ENCODE measurements at regions not wholly inside any gene's neighbourhood (a gene's known extent, or its start where the extent isn't known, plus 50 kb on each side); places are given as distances from the start of the nearest gene placed in this dataset.

DNA sequence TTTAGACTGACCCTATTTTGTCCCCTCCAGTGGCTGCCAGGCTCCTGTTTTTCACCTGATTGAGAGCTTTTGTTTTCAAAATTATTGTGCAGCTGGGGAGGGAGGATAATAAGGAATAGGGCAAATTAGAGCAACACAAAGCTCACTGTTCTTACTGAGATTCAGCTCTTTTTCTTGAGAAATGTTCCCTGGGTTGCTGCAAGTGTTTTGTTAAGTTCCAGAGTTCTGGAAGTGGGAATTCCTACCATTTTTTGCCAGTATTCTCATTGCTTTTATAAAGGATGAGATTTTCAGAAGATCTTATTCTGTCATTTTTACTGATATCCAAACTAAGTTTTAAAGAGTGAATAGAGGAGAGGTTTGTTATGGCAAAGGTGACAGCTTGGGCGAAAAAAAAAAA is 417.7 kb downstream of the SIPA1L2 start:
- CTCF ChIA-PET, result interaction anchor here (0.8 to 2.1 kb wide), 5 partner anchors 13 to 415 kb away, joined by 3 to 15 read pairs (median 4); no protein-coding TSS in a partner anchor

DNA sequence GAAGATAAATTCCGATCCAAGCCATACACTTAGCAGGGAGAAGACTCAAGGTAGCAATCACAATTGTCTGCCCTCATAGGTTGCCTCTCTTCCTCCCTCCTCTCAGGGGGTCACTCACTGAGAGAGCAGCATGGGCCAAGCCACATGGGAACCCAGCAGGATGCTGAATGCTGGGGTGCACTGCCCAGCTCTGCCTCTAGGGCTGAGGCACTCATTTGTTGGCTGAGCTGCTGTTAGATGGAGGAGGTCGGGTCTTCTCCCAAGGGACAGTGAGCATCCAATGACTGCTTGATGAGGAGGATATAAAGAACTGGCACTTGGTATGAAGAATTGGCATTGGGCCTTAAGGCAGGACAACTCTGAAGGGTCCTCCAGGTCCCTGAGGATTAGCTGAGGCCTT is 418.8 kb downstream of the SIPA1L2 start:
- Mint-ChIP-seq H3K4me1 (peaks cover 18% of the 10 kb centered on the region), H3K36me3 (peaks cover 16% of the 10 kb centered on the region), H3K4me3 (no peak overlapping the region), H3K27ac (no peak overlapping the region), H3K9me3 (no peaks in the 10 kb centered on the region), H3K27me3 (ENCODE audit: low read depth) (peaks cover 31% of the 10 kb centered on the region)
- POLR2A ChIA-PET, result no interaction called here
- DNase-seq (ENCODE audit: low spot score), result peak; percentile 69
- peak; percentile 100 for ATAC-seq
- CTCF ChIA-PET, result interaction anchor here (0.6 to 2.1 kb wide), 11 partner anchors 15 to 416 kb away, joined by 3 to 15 read pairs (median 4); no protein-coding TSS in a partner anchor
- TF ChIP-seq ZNF423 (CRISPR knock-in tag; IDR thresholded peaks at IDR 0.05) (peak; percentile 87), ZBTB21 (CRISPR knock-in tag; IDR thresholded peaks at IDR 0.05; ENCODE audit: borderline replicate concordance) (no peak), TCF7 (CRISPR knock-in tag; IDR thresholded peaks at IDR 0.05; ENCODE audit: low read depth) (no peak), NR2C2 (CRISPR knock-in tag; IDR thresholded peaks at IDR 0.05) (no peak)
- TF ChIP-seq, protein P1, sequence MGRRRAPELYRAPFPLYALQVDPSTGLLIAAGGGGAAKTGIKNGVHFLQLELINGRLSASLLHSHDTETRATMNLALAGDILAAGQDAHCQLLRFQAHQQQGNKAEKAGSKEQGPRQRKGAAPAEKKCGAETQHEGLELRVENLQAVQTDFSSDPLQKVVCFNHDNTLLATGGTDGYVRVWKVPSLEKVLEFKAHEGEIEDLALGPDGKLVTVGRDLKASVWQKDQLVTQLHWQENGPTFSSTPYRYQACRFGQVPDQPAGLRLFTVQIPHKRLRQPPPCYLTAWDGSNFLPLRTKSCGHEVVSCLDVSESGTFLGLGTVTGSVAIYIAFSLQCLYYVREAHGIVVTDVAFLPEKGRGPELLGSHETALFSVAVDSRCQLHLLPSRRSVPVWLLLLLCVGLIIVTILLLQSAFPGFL (CRISPR knock-in tag; IDR thresholded peaks at IDR 0.05; ENCODE audit: borderline replicate concordance), result no peak
- TF ChIP-seq, protein P2, sequence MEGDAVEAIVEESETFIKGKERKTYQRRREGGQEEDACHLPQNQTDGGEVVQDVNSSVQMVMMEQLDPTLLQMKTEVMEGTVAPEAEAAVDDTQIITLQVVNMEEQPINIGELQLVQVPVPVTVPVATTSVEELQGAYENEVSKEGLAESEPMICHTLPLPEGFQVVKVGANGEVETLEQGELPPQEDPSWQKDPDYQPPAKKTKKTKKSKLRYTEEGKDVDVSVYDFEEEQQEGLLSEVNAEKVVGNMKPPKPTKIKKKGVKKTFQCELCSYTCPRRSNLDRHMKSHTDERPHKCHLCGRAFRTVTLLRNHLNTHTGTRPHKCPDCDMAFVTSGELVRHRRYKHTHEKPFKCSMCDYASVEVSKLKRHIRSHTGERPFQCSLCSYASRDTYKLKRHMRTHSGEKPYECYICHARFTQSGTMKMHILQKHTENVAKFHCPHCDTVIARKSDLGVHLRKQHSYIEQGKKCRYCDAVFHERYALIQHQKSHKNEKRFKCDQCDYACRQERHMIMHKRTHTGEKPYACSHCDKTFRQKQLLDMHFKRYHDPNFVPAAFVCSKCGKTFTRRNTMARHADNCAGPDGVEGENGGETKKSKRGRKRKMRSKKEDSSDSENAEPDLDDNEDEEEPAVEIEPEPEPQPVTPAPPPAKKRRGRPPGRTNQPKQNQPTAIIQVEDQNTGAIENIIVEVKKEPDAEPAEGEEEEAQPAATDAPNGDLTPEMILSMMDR (IDR thresholded peaks at IDR 0.05), result peak; percentile 59
- TF ChIP-seq, protein P3, sequence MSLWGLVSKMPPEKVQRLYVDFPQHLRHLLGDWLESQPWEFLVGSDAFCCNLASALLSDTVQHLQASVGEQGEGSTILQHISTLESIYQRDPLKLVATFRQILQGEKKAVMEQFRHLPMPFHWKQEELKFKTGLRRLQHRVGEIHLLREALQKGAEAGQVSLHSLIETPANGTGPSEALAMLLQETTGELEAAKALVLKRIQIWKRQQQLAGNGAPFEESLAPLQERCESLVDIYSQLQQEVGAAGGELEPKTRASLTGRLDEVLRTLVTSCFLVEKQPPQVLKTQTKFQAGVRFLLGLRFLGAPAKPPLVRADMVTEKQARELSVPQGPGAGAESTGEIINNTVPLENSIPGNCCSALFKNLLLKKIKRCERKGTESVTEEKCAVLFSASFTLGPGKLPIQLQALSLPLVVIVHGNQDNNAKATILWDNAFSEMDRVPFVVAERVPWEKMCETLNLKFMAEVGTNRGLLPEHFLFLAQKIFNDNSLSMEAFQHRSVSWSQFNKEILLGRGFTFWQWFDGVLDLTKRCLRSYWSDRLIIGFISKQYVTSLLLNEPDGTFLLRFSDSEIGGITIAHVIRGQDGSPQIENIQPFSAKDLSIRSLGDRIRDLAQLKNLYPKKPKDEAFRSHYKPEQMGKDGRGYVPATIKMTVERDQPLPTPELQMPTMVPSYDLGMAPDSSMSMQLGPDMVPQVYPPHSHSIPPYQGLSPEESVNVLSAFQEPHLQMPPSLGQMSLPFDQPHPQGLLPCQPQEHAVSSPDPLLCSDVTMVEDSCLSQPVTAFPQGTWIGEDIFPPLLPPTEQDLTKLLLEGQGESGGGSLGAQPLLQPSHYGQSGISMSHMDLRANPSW (CRISPR knock-in tag; conservative IDR thresholded peaks at IDR 0.05; ENCODE audit: low read depth), result no peak

More for the DNA sequence above, 417.7 kb downstream of the SIPA1L2 start:
- POLR2A ChIA-PET, result no interaction called here
- H3K27me3 Mint-ChIP-seq (ENCODE audit: low read depth), result peaks cover 38% of the 10 kb centered on the region
- TF ChIP-seq NFE2L1 (CRISPR knock-in tag; IDR thresholded peaks at IDR 0.05) (no peak), FOXP1 (CRISPR knock-in tag; IDR thresholded peaks at IDR 0.05; ENCODE audit: borderline replicate concordance) (no peak), NR1H2 (CRISPR knock-in tag; IDR thresholded peaks at IDR 0.05) (no peak), NR3C1 (CRISPR knock-in tag; conservative IDR thresholded peaks at IDR 0.05; ENCODE audit: low read depth) (no peak), GRHL2 (CRISPR knock-in tag; IDR thresholded peaks at IDR 0.05; ENCODE audit: insufficient replicate concordance, severe bottlenecking) (no peak), MYBL2 (CRISPR knock-in tag; IDR thresholded peaks at IDR 0.05) (no peak)
- TF ChIP-seq, protein P4, sequence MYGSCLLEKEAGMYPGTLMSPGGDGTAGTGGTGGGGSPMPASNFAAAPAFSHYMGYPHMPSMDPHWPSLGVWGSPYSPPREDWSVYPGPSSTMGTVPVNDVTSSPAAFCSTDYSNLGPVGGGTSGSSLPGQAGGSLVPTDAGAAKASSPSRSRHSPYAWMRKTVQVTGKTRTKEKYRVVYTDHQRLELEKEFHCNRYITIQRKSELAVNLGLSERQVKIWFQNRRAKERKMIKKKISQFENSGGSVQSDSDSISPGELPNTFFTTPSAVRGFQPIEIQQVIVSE (CRISPR knock-in tag; IDR thresholded peaks at IDR 0.05; ENCODE audit: borderline replicate concordance), result no peak
- TF ChIP-seq, protein P5, sequence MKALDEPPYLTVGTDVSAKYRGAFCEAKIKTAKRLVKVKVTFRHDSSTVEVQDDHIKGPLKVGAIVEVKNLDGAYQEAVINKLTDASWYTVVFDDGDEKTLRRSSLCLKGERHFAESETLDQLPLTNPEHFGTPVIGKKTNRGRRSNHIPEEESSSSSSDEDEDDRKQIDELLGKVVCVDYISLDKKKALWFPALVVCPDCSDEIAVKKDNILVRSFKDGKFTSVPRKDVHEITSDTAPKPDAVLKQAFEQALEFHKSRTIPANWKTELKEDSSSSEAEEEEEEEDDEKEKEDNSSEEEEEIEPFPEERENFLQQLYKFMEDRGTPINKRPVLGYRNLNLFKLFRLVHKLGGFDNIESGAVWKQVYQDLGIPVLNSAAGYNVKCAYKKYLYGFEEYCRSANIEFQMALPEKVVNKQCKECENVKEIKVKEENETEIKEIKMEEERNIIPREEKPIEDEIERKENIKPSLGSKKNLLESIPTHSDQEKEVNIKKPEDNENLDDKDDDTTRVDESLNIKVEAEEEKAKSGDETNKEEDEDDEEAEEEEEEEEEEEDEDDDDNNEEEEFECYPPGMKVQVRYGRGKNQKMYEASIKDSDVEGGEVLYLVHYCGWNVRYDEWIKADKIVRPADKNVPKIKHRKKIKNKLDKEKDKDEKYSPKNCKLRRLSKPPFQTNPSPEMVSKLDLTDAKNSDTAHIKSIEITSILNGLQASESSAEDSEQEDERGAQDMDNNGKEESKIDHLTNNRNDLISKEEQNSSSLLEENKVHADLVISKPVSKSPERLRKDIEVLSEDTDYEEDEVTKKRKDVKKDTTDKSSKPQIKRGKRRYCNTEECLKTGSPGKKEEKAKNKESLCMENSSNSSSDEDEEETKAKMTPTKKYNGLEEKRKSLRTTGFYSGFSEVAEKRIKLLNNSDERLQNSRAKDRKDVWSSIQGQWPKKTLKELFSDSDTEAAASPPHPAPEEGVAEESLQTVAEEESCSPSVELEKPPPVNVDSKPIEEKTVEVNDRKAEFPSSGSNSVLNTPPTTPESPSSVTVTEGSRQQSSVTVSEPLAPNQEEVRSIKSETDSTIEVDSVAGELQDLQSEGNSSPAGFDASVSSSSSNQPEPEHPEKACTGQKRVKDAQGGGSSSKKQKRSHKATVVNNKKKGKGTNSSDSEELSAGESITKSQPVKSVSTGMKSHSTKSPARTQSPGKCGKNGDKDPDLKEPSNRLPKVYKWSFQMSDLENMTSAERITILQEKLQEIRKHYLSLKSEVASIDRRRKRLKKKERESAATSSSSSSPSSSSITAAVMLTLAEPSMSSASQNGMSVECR (CRISPR knock-in tag; IDR thresholded peaks at IDR 0.05; ENCODE audit: borderline replicate concordance), result no peak
- TF ChIP-seq, protein P6, sequence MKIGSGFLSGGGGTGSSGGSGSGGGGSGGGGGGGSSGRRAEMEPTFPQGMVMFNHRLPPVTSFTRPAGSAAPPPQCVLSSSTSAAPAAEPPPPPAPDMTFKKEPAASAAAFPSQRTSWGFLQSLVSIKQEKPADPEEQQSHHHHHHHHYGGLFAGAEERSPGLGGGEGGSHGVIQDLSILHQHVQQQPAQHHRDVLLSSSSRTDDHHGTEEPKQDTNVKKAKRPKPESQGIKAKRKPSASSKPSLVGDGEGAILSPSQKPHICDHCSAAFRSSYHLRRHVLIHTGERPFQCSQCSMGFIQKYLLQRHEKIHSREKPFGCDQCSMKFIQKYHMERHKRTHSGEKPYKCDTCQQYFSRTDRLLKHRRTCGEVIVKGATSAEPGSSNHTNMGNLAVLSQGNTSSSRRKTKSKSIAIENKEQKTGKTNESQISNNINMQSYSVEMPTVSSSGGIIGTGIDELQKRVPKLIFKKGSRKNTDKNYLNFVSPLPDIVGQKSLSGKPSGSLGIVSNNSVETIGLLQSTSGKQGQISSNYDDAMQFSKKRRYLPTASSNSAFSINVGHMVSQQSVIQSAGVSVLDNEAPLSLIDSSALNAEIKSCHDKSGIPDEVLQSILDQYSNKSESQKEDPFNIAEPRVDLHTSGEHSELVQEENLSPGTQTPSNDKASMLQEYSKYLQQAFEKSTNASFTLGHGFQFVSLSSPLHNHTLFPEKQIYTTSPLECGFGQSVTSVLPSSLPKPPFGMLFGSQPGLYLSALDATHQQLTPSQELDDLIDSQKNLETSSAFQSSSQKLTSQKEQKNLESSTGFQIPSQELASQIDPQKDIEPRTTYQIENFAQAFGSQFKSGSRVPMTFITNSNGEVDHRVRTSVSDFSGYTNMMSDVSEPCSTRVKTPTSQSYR (CRISPR knock-in tag; IDR thresholded peaks at IDR 0.05), result no peak
- TF ChIP-seq, protein P7, sequence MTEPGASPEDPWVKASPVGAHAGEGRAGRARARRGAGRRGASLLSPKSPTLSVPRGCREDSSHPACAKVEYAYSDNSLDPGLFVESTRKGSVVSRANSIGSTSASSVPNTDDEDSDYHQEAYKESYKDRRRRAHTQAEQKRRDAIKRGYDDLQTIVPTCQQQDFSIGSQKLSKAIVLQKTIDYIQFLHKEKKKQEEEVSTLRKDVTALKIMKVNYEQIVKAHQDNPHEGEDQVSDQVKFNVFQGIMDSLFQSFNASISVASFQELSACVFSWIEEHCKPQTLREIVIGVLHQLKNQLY (CRISPR knock-in tag; IDR thresholded peaks at IDR 0.05), result no peak
- TF ChIP-seq, protein P8, sequence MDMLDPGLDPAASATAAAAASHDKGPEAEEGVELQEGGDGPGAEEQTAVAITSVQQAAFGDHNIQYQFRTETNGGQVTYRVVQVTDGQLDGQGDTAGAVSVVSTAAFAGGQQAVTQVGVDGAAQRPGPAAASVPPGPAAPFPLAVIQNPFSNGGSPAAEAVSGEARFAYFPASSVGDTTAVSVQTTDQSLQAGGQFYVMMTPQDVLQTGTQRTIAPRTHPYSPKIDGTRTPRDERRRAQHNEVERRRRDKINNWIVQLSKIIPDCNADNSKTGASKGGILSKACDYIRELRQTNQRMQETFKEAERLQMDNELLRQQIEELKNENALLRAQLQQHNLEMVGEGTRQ (CRISPR knock-in tag; IDR thresholded peaks at IDR 0.05), result no peak
- no peaks in the 10 kb centered on the region for H3K9me3 Mint-ChIP-seq
- no peak overlapping the region for H3K4me3 Mint-ChIP-seq
- ATAC-seq (no peak), DNase-seq (ENCODE audit: low spot score) (no peak)
- H3K27ac Mint-ChIP-seq, result no peak overlapping the region
- peaks cover 10% of the 10 kb centered on the region for H3K4me1 Mint-ChIP-seq
- peaks cover 17% of the 10 kb centered on the region for H3K36me3 Mint-ChIP-seq
